OCI-LY1 (cell line): ENCODE measurements at regions not wholly inside any gene's neighbourhood (a gene's known extent, or its start where the extent isn't known, plus 50 kb on each side); places are given as distances from the start of the nearest gene placed in this dataset.

ENCODE experiments used
- CTCF ChIP-seq: fragments of 200-600 bp; sonication (generic), shearing (Covaris generic); IDR thresholded peaks from 2 replicates; pipeline ENCODE4 v1.5.1; 2017; ENCODE audit warnings: mild to moderate bottlenecking, antibody characterized with exemption, low read length, moderate library complexity, mixed read lengths
- EZH2 ChIP-seq: fragments of 200-600 bp; sonication (generic), shearing (Covaris generic); IDR thresholded peaks from 2 replicates; pipeline ENCODE4 v1.8.0; 2017; ENCODE audit warnings: borderline replicate concordance, mixed run types, mild to moderate bottlenecking, antibody characterized with exemption, low read length, moderate library complexity, mixed read lengths

GRCh38 chr12:89080793-89081465 is 271.4 kb downstream of the DUSP6 start:
- TF ChIP-seq CTCF (no peak), EZH2 (no peak)
